ENCODE measurements at regions not wholly inside any gene's neighbourhood (a gene's known extent, or its start where the extent isn't known, plus 50 kb on each side); places are given as distances from the start of the nearest gene placed in this dataset.
"Not testable (repeated sequence)": the region's sequence is repeated elsewhere in the genome, so short reads cannot be mapped to it uniquely, and the experiment has no call there.

DNA sequence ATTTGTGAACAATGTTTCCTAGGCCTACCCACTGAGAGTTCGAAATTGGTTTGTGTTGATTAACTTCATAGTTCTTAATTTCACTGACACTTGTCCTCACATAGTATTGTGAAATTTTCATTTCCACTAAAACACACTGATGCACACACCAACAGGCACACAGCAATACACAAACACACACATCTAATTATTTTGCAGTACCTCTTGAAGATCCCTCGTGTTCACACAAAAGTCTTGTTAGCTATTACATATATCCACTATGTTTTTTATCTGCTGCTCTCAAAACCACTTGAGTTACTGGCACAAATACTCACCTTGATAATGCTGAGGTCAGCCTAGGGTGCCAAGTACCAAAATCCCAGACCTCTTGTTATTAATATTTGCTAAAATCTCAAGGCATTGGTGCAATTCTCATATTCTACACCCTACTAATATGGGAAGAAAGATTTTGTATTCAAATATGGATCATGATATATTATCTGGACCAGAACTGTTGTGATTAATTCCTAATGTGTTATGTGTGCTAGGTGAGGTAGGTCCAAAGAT lies 767.4 kb upstream of the CDH10 start:
- Histone ChIP-seq H3K27me3 (ENCODE audit: control insufficient read depth, insufficient read depth, low read length) (no peaks in the 10 kb centered on the region), H3K4me3 (ENCODE audit: low read depth, low read length) (no peak overlapping the region), H3K9me3 (ENCODE audit: control insufficient read depth, insufficient read depth, low read length) (peaks cover 3% of the 10 kb centered on the region; the same call in 1 of the 2 replicates), H3K27ac (ENCODE audit: low read depth, low read length) (no peak overlapping the region)
- POLR2A ChIA-PET: no interaction called here
- DNase-seq (ENCODE audit: low read depth, low spot score): no peak
- CTCF ChIA-PET: no interaction called here
- TF ChIP-seq, protein P1, sequence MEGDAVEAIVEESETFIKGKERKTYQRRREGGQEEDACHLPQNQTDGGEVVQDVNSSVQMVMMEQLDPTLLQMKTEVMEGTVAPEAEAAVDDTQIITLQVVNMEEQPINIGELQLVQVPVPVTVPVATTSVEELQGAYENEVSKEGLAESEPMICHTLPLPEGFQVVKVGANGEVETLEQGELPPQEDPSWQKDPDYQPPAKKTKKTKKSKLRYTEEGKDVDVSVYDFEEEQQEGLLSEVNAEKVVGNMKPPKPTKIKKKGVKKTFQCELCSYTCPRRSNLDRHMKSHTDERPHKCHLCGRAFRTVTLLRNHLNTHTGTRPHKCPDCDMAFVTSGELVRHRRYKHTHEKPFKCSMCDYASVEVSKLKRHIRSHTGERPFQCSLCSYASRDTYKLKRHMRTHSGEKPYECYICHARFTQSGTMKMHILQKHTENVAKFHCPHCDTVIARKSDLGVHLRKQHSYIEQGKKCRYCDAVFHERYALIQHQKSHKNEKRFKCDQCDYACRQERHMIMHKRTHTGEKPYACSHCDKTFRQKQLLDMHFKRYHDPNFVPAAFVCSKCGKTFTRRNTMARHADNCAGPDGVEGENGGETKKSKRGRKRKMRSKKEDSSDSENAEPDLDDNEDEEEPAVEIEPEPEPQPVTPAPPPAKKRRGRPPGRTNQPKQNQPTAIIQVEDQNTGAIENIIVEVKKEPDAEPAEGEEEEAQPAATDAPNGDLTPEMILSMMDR (IDR thresholded peaks at IDR 0.05; ENCODE audit: low read depth, low read length): no peak

DNA sequence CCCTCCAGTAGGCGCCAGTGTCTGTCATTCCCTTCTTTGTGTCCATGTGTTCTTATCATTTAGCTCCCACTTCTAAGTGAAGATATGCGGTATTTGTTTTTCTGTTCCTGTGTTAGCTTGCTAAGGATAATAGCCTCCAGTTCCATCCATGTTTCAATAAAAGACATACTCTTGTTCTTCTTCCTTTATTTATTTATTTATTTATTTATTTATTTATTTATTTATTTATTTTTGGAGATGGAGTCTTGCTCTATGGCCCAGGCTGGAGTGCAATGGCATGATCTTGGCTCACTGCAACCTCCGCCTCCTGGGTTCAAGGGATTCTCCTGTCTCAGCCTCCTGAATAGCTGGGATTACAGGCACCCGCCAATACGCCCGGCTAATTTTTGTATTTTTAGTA lies 762.6 kb upstream of the CDH10 start:
- H3K27me3 ChIP-seq (ENCODE audit: control insufficient read depth, insufficient read depth, low read length); POLR2A ChIA-PET; CTCF ChIA-PET; DNase-seq (ENCODE audit: low read depth, low spot score); H3K4me3 ChIP-seq (ENCODE audit: low read depth, low read length); H3K27ac ChIP-seq (ENCODE audit: low read depth, low read length): not testable (repeated sequence)
- H3K9me3 ChIP-seq (ENCODE audit: control insufficient read depth, insufficient read depth, low read length): peaks cover 10% of the 10 kb centered on the region; the same call in 1 of the 2 replicates

DNA sequence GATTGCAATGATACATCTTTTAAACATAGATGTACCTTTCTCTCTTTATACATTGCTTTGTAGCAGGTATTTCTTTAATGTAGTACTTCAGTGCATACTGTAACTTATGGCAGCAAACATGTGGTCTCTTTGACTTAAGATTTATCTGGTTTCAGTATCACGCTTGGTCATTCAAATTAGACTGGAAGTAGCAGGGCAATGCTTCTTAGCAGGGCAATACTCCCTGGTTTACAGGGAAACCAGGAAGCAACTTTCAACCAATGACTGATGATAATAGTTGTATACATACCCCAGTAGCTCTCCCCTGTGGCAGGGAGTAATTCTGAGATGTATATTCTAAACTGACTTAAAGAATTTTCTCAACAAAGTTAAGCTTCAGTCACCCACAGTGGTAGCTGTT lies 761.1 kb upstream of the CDH10 start:
- TF ChIP-seq, protein P1 (IDR thresholded peaks at IDR 0.05; ENCODE audit: low read depth, low read length): no peak
- Histone ChIP-seq H3K27ac (ENCODE audit: low read depth, low read length) (no peak overlapping the region), H3K9me3 (ENCODE audit: control insufficient read depth, insufficient read depth, low read length) (peaks cover 13% of the 10 kb centered on the region; the same call in 1 of the 2 replicates), H3K27me3 (ENCODE audit: control insufficient read depth, insufficient read depth, low read length) (no peaks in the 10 kb centered on the region), H3K4me3 (ENCODE audit: low read depth, low read length) (no peak overlapping the region)
- DNase-seq (ENCODE audit: low read depth, low spot score): no peak
- ChIA-PET CTCF (no interaction called here), POLR2A (no interaction called here)

DNA sequence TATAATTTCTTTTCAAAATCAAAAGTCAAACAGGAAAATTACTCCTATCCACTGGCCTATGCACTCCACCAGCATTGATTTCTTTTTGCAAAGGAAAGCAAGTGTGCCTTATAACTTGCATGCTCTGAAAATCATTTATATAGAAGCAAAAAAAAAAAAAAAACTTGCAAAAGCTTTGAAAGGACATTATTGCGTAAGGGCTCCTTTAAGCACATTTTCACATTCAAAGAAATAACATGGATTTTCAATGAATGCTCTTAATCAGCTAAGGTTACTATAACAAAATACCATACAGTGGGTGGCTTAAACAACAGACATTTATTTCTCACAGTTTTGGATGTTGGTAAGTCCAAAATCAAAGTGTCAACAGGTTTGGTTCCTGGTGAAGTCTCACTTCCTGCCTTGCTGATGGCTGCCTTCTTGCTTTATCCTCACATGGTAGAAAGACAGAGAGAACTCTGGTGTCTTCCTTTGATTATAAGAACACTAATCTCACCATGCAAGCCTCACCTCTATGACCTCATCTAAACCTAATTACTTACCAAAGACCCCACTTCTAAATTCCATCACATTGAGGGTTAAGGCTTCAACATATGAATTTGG lies 755.2 kb upstream of the CDH10 start:
- no peaks in the 10 kb centered on the region for H3K27me3 ChIP-seq (ENCODE audit: control insufficient read depth, insufficient read depth, low read length)
- ChIA-PET CTCF (no interaction called here), POLR2A (no interaction called here)
- H3K27ac ChIP-seq (ENCODE audit: low read depth, low read length): no peak overlapping the region
- DNase-seq (ENCODE audit: low read depth, low spot score): no peak
- H3K4me3 ChIP-seq (ENCODE audit: low read depth, low read length): no peak overlapping the region
- TF ChIP-seq, protein P1 (IDR thresholded peaks at IDR 0.05; ENCODE audit: low read depth, low read length): no peak
- H3K9me3 ChIP-seq (ENCODE audit: control insufficient read depth, insufficient read depth, low read length): peaks cover 10% of the 10 kb centered on the region; the same call in 1 of the 2 replicates

DNA sequence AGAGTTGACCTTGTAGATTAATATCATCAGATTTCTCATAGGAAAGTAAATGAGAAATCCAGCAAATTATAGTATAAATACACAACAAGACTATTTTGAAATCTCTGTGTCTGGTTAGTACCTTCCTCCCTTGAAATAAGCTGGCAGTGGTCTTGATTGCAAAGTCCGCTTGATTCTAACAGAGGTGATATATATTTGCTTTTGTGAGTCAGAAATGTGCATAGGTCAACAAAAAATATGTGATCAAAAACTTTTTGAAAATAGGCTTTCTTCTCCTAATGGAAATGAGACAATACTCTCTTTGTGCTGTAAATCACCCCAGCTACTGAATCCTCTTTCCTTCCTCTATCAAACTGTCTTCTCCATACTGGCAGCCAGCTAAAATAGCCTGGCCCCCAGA lies 749.2 kb upstream of the CDH10 start:
- TF ChIP-seq, protein P1 (IDR thresholded peaks at IDR 0.05; ENCODE audit: low read depth, low read length): no peak
- ChIA-PET CTCF (no interaction called here), POLR2A (no interaction called here)
- H3K9me3 ChIP-seq (ENCODE audit: control insufficient read depth, insufficient read depth, low read length): no peaks in the 10 kb centered on the region
- no peak for DNase-seq (ENCODE audit: low read depth, low spot score)
- H3K4me3 ChIP-seq (ENCODE audit: low read depth, low read length): no peak overlapping the region
- no peaks in the 10 kb centered on the region for H3K27me3 ChIP-seq (ENCODE audit: control insufficient read depth, insufficient read depth, low read length)
- H3K27ac ChIP-seq (ENCODE audit: low read depth, low read length): no peak overlapping the region

All from AG04450 (cell line).